ENCODE measurements at regions not wholly inside any gene's neighbourhood (a gene's known extent, or its start where the extent isn't known, plus 50 kb on each side); places are given as distances from the start of the nearest gene placed in this dataset.

DNA sequence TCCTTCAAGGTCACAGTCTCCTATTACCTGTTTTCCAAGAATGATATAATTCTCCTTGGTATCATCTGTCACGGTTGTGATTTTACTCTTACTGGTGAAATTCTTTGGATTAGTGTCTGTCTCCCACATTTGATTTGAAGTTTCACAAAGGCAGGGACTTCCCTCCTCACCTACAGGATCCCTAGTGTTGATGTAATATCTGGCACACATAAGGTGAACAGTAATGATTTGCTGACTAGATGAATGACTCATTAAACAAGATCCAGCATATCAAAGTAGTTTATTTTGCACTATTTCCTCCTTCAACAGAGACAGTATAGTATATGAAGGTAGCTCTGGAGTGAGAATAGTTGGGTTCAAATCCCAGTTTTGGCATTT is 135.3 kb upstream of the IL1RAPL2 start:
- TF ChIP-seq, protein P1, sequence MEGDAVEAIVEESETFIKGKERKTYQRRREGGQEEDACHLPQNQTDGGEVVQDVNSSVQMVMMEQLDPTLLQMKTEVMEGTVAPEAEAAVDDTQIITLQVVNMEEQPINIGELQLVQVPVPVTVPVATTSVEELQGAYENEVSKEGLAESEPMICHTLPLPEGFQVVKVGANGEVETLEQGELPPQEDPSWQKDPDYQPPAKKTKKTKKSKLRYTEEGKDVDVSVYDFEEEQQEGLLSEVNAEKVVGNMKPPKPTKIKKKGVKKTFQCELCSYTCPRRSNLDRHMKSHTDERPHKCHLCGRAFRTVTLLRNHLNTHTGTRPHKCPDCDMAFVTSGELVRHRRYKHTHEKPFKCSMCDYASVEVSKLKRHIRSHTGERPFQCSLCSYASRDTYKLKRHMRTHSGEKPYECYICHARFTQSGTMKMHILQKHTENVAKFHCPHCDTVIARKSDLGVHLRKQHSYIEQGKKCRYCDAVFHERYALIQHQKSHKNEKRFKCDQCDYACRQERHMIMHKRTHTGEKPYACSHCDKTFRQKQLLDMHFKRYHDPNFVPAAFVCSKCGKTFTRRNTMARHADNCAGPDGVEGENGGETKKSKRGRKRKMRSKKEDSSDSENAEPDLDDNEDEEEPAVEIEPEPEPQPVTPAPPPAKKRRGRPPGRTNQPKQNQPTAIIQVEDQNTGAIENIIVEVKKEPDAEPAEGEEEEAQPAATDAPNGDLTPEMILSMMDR (IDR thresholded peaks at IDR 0.05; ENCODE audit: low read depth, low read length), result no peak
- no peak for TF ChIP-seq EZH2phosphoT487 (IDR thresholded peaks at IDR 0.05; ENCODE audit: low read depth)

Data from OCI-LY3 (cell line).